MM.1S (cell line): ENCODE measurements at regions not wholly inside any gene's neighbourhood (a gene's known extent, or its start where the extent isn't known, plus 50 kb on each side); places are given as distances from the start of the nearest gene placed in this dataset.

ENCODE experiments used
- DNase-seq: peaks from one replicate; pipeline ENCODE4 v3.0.0-alpha.2; 2015
- H2AFZ ChIP-seq: fragments of 300-600 bp; sonication (generic); 2 replicates; pipeline ENCODE4 v1.6.0; 2016; ENCODE audit warnings: antibody characterized with exemption, low read length
- H3F3A ChIP-seq: fragments of 300-600 bp; sonication (generic); 2 replicates; pipeline ENCODE4 v1.6.1; 2016; ENCODE audit warnings: mild to moderate bottlenecking, antibody characterized with exemption, low read length, moderate library complexity, mixed read lengths; ENCODE audit not compliant: insufficient read depth
- H3K27ac ChIP-seq: fragments of 300-600 bp; sonication (generic); 2 replicates; pipeline ENCODE4 v1.5.1; 2016; ENCODE audit warnings: mild to moderate bottlenecking, low read length
- H3K27me3 ChIP-seq: fragments of 300-600 bp; sonication (generic); replicated peaks from 2 replicates; pipeline ENCODE4 v1.6.0; 2016; ENCODE audit warnings: low read length; ENCODE audit not compliant: insufficient read depth
- H3K36me3 ChIP-seq: fragments of 300-600 bp; sonication (generic); replicated peaks from 2 replicates; pipeline ENCODE4 v1.6.1; 2016; ENCODE audit warnings: mild to moderate bottlenecking, low read length, mixed read lengths; ENCODE audit not compliant: insufficient read depth
- H3K4me1 ChIP-seq: fragments of 300-600 bp; sonication (generic); 2 replicates; pipeline ENCODE4 v1.6.1; 2016; ENCODE audit warnings: low read length, mixed read lengths
- H3K4me2 ChIP-seq: fragments of 300-600 bp; sonication (generic); 2 replicates; pipeline ENCODE4 v1.6.0; 2016; ENCODE audit warnings: low read depth, low read length
- H3K4me3 ChIP-seq: fragments of 300-600 bp; sonication (generic); 2 replicates; pipeline ENCODE4 v1.5.1; 2016; ENCODE audit warnings: low read length, mixed read lengths
- H3K79me2 ChIP-seq: fragments of 300-600 bp; sonication (generic); 2 replicates; pipeline ENCODE4 v1.6.1; 2016; ENCODE audit warnings: mixed run types, low read length, mixed read lengths
- H3K9ac ChIP-seq: fragments of 300-600 bp; sonication (generic); 2 replicates; pipeline ENCODE4 v1.6.1; 2016; ENCODE audit warnings: low read length, mixed read lengths
- H3K9me2 ChIP-seq: fragments of 300-600 bp; sonication (generic); replicated peaks from 2 replicates; pipeline ENCODE4 v1.6.1; 2016; ENCODE audit warnings: mild to moderate bottlenecking, low read length, mixed read lengths; ENCODE audit not compliant: insufficient read depth
- H3K9me3 ChIP-seq: fragments of 300-600 bp; sonication (generic); replicated peaks from 2 replicates; pipeline ENCODE4 v1.6.1; 2016; ENCODE audit warnings: mild to moderate bottlenecking, low read length, mixed read lengths; ENCODE audit not compliant: insufficient read depth
- H4K20me1 ChIP-seq: fragments of 300-600 bp; sonication (generic); 2 replicates; pipeline ENCODE4 v1.6.1; 2016; ENCODE audit warnings: mild to moderate bottlenecking, low read length, moderate library complexity, mixed read lengths; ENCODE audit not compliant: insufficient read depth
- EZH2 ChIP-seq: fragments of 300-600 bp; sonication (generic); optimal IDR thresholded peaks from 2 replicates; pipeline ENCODE3; 2017; ENCODE audit warnings: low read depth, mild to moderate bottlenecking, antibody characterized with exemption, low read length, mixed read lengths
- EZH2phosphoT487 ChIP-seq: fragments of 300-600 bp; sonication (generic); IDR thresholded peaks from 2 replicates; pipeline ENCODE4 v1.6.1; 2018; ENCODE audit warnings: antibody characterized with exemption, low read length
- TF ChIP-seq, protein P1 (sequence below): fragments of 300-600 bp; sonication (generic); IDR thresholded peaks from 2 replicates; pipeline ENCODE4 v1.5.1; 2016; ENCODE audit warnings: antibody characterized with exemption, low read length, mixed read lengths

DNA sequence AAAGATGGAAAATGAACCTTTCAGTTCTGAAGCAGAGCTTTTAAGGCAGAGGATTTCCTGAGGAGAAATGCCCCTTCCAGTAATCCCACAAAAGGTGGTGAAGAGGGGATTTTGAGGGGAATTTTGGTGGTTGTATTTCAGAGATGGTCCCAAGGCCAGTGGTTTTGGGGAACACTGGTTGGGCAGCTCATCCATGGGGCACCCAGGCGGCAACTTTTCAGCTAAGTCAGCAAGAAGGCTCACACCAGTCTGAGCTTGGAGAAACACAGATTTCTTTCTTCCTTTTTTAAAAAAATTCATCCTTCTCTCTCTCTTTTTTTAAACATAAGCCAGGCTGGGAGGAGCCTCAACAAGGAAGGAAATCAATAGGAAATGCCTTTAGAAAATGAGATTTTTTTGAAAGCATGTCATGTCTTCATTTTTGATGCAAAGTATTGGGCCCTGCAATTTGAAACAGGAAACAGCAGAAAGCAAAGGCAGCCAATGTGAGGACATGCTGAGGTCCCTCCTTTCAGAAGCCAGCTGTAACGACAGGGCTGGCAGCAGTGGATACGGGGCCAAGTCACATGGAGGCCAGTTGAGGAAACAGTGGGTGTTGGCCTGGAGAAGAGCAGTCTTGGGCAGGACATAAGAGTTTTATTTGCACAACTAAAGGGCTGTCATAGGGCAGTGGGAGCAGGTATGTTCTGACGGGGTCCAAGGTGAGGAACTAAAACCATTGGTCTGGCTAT lies 155.3 kb upstream of the KLF4 start:
- H3K36me3 ChIP-seq, result no peaks in the 10 kb centered on the region
- H3F3A ChIP-seq, result no peaks in the 10 kb centered on the region
- no peak overlapping the region for H3K4me2 ChIP-seq
- DNase-seq, result no peak
- H2AFZ ChIP-seq, result no peak overlapping the region
- no peaks in the 10 kb centered on the region for H4K20me1 ChIP-seq
- no peaks in the 10 kb centered on the region for H3K79me2 ChIP-seq
- no peak for TF ChIP-seq EZH2phosphoT487
- no peak for TF ChIP-seq EZH2
- TF ChIP-seq, protein P1, sequence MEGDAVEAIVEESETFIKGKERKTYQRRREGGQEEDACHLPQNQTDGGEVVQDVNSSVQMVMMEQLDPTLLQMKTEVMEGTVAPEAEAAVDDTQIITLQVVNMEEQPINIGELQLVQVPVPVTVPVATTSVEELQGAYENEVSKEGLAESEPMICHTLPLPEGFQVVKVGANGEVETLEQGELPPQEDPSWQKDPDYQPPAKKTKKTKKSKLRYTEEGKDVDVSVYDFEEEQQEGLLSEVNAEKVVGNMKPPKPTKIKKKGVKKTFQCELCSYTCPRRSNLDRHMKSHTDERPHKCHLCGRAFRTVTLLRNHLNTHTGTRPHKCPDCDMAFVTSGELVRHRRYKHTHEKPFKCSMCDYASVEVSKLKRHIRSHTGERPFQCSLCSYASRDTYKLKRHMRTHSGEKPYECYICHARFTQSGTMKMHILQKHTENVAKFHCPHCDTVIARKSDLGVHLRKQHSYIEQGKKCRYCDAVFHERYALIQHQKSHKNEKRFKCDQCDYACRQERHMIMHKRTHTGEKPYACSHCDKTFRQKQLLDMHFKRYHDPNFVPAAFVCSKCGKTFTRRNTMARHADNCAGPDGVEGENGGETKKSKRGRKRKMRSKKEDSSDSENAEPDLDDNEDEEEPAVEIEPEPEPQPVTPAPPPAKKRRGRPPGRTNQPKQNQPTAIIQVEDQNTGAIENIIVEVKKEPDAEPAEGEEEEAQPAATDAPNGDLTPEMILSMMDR, result no peak
- no peaks in the 10 kb centered on the region; the same call in 1 of the 2 replicates for H3K4me1 ChIP-seq
- no peak overlapping the region for H3K27ac ChIP-seq
- H3K9me2 ChIP-seq, result no peaks in the 10 kb centered on the region
- no peak overlapping the region for H3K4me3 ChIP-seq
- no peak overlapping the region for H3K9ac ChIP-seq
- H3K9me3 ChIP-seq, result no peaks in the 10 kb centered on the region
- no peaks in the 10 kb centered on the region for H3K27me3 ChIP-seq

DNA sequence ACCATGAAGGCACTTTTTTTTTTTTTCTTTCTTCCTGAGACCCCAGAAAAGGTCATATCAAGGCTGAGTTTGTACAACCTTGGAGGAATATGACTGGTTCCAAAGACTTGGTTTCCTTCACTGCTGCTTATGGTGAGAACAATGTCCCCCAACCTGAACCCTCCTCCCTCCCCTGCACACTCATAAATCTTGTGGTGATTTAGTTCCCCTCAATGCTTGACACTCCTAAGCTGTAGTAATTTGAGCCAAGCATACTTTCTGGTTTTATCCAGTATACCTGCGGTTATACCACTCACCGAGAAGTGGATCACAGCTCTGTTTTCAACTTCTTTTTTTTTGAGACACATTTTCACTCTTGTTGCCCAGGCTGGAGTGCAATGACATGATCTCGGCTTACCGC lies 149.9 kb upstream of the KLF4 start:
- Histone ChIP-seq H3K36me3 (no peaks in the 10 kb centered on the region), H4K20me1 (no peaks in the 10 kb centered on the region), H3K4me1 (peaks cover 7% of the 10 kb centered on the region; the same call in 1 of the 2 replicates), H3K4me2 (peak overlapping the region; percentile 91), H3K9ac (no peak overlapping the region; the same call in 1 of the 2 replicates), H3K27me3 (no peaks in the 10 kb centered on the region), H3K79me2 (no peaks in the 10 kb centered on the region), H3K9me3 (no peaks in the 10 kb centered on the region), H3K9me2 (no peaks in the 10 kb centered on the region), H2AFZ (no peak overlapping the region), H3F3A (peaks cover 10% of the 10 kb centered on the region; the same call in 1 of the 2 replicates), H3K4me3 (no peak overlapping the region), H3K27ac (peak overlapping the region; percentile 87; the same call in 1 of the 2 replicates)
- TF ChIP-seq EZH2phosphoT487 (no peak), EZH2 (no peak)
- TF ChIP-seq, protein P1, result no peak
- peak; percentile 34 for DNase-seq

DNA sequence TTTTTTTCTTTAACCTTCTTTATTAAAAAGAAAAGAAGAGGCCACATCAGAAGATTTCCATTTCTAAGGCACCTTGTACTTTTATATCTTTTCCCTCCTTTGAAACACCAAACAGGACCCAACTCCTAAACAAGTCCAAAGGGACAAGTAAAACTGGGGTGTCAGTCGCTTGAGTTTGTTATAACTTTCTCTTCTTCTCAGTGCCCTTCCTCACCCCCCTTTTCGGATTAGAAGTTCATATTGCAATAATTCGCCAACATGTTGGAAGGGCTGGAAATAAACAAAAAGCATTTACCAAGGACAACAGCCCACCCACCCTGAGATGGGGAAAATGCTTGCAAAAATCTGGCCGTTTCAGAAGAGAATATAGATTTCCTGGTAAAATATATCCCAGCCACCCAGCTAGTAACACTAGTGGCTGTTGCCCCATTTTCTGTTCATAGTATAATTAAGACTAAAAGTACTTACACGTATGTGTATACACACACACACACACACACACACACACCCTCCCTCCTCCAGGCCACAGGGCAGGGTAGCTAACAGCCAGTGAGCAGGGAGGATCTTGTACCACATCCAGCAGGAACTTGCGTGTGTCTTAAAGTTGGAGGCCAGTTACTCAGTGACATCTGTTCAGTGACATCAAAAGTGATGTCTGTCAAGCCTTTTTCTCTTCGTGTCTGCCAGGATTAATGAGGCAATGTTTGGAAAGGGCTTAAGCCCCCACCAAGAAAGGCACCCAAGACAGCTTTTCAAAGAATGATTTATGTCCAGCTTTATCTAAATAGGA lies 149.1 kb upstream of the KLF4 start:
- H3K4me2 ChIP-seq, result peak overlapping the region; percentile 91
- peaks cover 10% of the 10 kb centered on the region; the same call in 1 of the 2 replicates for H3F3A ChIP-seq
- no peaks in the 10 kb centered on the region for H3K9me3 ChIP-seq
- peak overlapping the region; percentile 74 for H3K9ac ChIP-seq
- DNase-seq, result peak; percentile 68
- no peaks in the 10 kb centered on the region for H3K36me3 ChIP-seq
- TF ChIP-seq EZH2 (no peak), EZH2phosphoT487 (no peak)
- TF ChIP-seq, protein P1, result no peak
- peaks cover 7% of the 10 kb centered on the region; the same call in 1 of the 2 replicates for H3K4me1 ChIP-seq
- peak overlapping the region; percentile 55 for H3K4me3 ChIP-seq
- peak overlapping the region; percentile 55 for H2AFZ ChIP-seq
- no peaks in the 10 kb centered on the region for H3K9me2 ChIP-seq
- no peaks in the 10 kb centered on the region for H3K79me2 ChIP-seq
- H3K27ac ChIP-seq, result peak overlapping the region; percentile 87
- no peaks in the 10 kb centered on the region for H3K27me3 ChIP-seq
- H4K20me1 ChIP-seq, result no peaks in the 10 kb centered on the region
